SU-DHL-6 (cell line): ENCODE measurements at regions not wholly inside any gene's neighbourhood (a gene's known extent, or its start where the extent isn't known, plus 50 kb on each side); places are given as distances from the start of the nearest gene placed in this dataset.

ENCODE experiments used
- CTCF ChIP-seq: fragments of 200-600 bp; sonication (generic); IDR thresholded peaks from one replicate; pipeline ENCODE4 v1.5.1; 2017; ENCODE audit warnings: antibody characterized with exemption, mild to moderate bottlenecking, low read length, moderate library complexity; ENCODE audit not compliant: insufficient read depth, poor library complexity, severe bottlenecking
- EZH2phosphoT487 ChIP-seq: fragments of 200-600 bp; sonication (generic), shearing (Covaris generic); conservative IDR thresholded peaks from 2 replicates; pipeline ENCODE4 v1.6.1; 2018; ENCODE audit warnings: mild to moderate bottlenecking, antibody characterized with exemption, low read length, moderate library complexity, mixed read lengths

GRCh38 chr7:115869190-115869589 is 161.4 kb downstream of the TFEC start:
- TF ChIP-seq CTCF: no peak
- TF ChIP-seq EZH2phosphoT487: no peak
